ENCODE measurements at regions not wholly inside any gene's neighbourhood (a gene's known extent, or its start where the extent isn't known, plus 50 kb on each side); places are given as distances from the start of the nearest gene placed in this dataset.

- TF ChIP-seq EZH2 (IDR thresholded peaks at IDR 0.05; ENCODE audit: insufficient read depth, poor library complexity, severe bottlenecking) (no peak), EZH2phosphoT487 (IDR thresholded peaks at IDR 0.05; ENCODE audit: insufficient read depth, low read depth) (no peak)
Observed at GRCh38 chr3:24688446-24689148, 193.9 kb upstream of the THRB start.

Measured in GM23248 (cell line).